ENCODE measurements at regions not wholly inside any gene's neighbourhood (a gene's known extent, or its start where the extent isn't known, plus 50 kb on each side); places are given as distances from the start of the nearest gene placed in this dataset.

GRCh38 chr20:22509843-22510147 lies 74.6 kb downstream of the FOXA2 start:
- intact Hi-C loops (cut with DNase I; ENCODE audit: low total_unique reads), result no loop called here
- no peak for TF ChIP-seq CTCF (IDR thresholded peaks at IDR 0.05)
- TF ChIP-seq POLR2AphosphoS5 (IDR thresholded peaks at IDR 0.05), result no peak
- no peak for TF ChIP-seq POLR2A (IDR thresholded peaks at IDR 0.05)
- no peaks in the 10 kb centered on the region for H3K9me3 ChIP-seq
- no peak for DNase-seq (ENCODE audit: low spot score in 2 of 2)
- H3K4me3 ChIP-seq, result no peak overlapping the region
- no peak overlapping the region for H3K27ac ChIP-seq
- H3K27me3 ChIP-seq, result no peaks in the 10 kb centered on the region
- H3K4me1 ChIP-seq, result no peaks in the 10 kb centered on the region
- no peaks in the 10 kb centered on the region for H3K36me3 ChIP-seq

GRCh38 chr20:22509090-22509842 lies 75.1 kb downstream of the FOXA2 start:
- Histone ChIP-seq H3K27me3 (peaks cover 0 to 1% of the 10 kb centered on the region in 2 donors), H3K4me1 (no peaks in the 10 kb centered on the region), H3K4me3 (no peak overlapping the region), H3K36me3 (no peaks in the 10 kb centered on the region), H3K27ac (no peak overlapping the region), H3K9me3 (no peaks in the 10 kb centered on the region)
- intact Hi-C loops (cut with DNase I; ENCODE audit: low total_unique reads), result no loop called here
- DNase-seq (ENCODE audit: low spot score in 2 of 2), result no peak
- TF ChIP-seq POLR2A (IDR thresholded peaks at IDR 0.05) (no peak), CTCF (IDR thresholded peaks at IDR 0.05) (no peak), POLR2AphosphoS5 (IDR thresholded peaks at IDR 0.05) (no peak)

GRCh38 chr20:22508426-22508825 lies 75.9 kb downstream of the FOXA2 start:
- no peak for DNase-seq (ENCODE audit: low spot score in 2 of 2)

GRCh38 chr20:22507240-22507961 lies 77.0 kb downstream of the FOXA2 start:
- Histone ChIP-seq H3K9me3 (no peaks in the 10 kb centered on the region), H3K4me3 (no peak overlapping the region), H3K27me3 (peaks cover 0 to 6% of the 10 kb centered on the region in 2 donors), H3K36me3 (no peaks in the 10 kb centered on the region), H3K27ac (no peak overlapping the region), H3K4me1 (no peaks in the 10 kb centered on the region)
- DNase-seq (ENCODE audit: low spot score in 2 of 2), result no peak
- TF ChIP-seq CTCF (IDR thresholded peaks at IDR 0.05) (no peak), POLR2AphosphoS5 (IDR thresholded peaks at IDR 0.05) (no peak), POLR2A (IDR thresholded peaks at IDR 0.05) (no peak)
- intact Hi-C loops (cut with DNase I; ENCODE audit: low total_unique reads), result no loop called here

More at GRCh38 chr20:22508426-22508825, 75.9 kb downstream of the FOXA2 start:
- H3K36me3 ChIP-seq, result no peaks in the 10 kb centered on the region
- no peak for TF ChIP-seq POLR2AphosphoS5 (IDR thresholded peaks at IDR 0.05)
- no peaks in the 10 kb centered on the region for H3K4me1 ChIP-seq
- intact Hi-C loops (cut with DNase I; ENCODE audit: low total_unique reads), result no loop called here
- no peak overlapping the region for H3K4me3 ChIP-seq
- no peaks in the 10 kb centered on the region for H3K9me3 ChIP-seq
- peaks cover 0 to 6% of the 10 kb centered on the region in 2 donors for H3K27me3 ChIP-seq
- no peak overlapping the region for H3K27ac ChIP-seq

GRCh38 chr20:22506827-22507226 lies 77.5 kb downstream of the FOXA2 start:
- TF ChIP-seq POLR2AphosphoS5 (IDR thresholded peaks at IDR 0.05), result no peak
- no peak for TF ChIP-seq POLR2A (IDR thresholded peaks at IDR 0.05)
- no peak for TF ChIP-seq CTCF (IDR thresholded peaks at IDR 0.05)
- no peak for DNase-seq (ENCODE audit: low spot score in 2 of 2)
- peaks cover 0 to 12% of the 10 kb centered on the region in 2 donors for H3K27me3 ChIP-seq
- no peaks in the 10 kb centered on the region for H3K4me1 ChIP-seq
- H3K27ac ChIP-seq, result no peak overlapping the region
- intact Hi-C loops (cut with DNase I; ENCODE audit: low total_unique reads), result no loop called here
- H3K36me3 ChIP-seq, result no peaks in the 10 kb centered on the region
- H3K4me3 ChIP-seq, result no peak overlapping the region
- no peaks in the 10 kb centered on the region for H3K9me3 ChIP-seq

Measured in breast epithelium (tissue), 4 donors.